ENCODE measurements at regions not wholly inside any gene's neighbourhood (a gene's known extent, or its start where the extent isn't known, plus 50 kb on each side); places are given as distances from the start of the nearest gene placed in this dataset.

DNA sequence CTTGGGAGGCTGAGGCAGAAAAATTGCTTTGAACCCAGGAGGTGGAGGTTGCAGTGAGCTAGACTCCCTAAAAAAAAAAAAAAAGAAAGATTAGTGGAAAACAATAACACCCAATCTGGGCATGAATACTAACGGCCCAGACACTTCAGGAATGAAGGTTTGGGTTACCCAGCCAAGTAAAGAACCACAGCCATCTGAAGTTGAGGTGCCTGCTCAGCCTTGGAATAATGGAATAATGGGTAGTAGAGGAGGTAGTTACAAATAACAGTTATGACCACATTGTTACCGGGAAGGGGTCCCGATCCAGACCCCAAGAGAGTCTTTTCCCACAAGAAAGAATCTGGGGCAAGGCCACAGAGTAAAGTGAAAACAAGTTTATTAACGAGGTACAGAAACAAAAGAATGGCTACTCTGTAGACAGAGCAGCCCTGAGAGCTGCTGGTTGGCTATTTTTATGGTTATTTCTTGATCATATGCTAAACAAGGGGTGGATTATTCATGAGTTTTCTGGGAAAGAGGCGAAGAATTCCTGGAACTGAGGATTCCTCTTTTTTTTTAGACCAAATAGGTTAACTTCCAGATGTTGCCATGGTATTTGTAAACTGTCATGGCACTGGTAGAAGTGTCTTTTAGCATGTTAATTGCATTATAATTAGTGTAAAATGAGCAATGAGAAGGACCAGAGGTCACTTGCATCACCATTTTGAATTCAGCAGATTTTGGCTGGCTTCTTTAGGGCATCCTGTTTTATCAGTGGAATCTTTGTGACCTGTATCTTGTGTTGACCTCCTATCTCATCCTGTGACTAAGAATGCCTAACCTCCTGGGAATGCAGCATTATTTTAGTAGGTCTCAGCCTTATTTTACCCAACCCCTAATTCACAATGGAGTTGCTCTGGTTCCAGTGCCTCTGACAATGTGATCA is 96.2 kb upstream of the HAAO start:
- DNase-seq, result no peak

DNA sequence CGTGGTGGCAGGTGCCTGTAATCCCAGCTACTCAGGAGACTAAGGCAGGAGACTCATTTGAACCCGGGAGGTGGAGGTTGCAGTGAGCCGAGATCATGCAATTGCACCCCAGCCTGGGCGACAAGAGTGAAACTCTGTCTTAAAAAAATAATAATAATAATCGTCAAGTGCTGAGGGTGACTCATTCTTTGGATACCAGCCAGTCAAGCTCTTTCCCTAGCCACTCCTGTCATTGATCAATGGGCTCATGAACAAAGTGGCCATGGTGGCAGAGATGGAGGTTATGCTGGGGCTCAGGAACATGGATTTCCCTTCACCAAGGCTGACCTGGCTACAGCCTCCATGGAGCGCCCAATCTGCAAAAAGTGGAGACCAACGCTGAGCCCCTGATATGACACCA is 94.5 kb upstream of the HAAO start:
- DNase-seq, result no peak

DNA sequence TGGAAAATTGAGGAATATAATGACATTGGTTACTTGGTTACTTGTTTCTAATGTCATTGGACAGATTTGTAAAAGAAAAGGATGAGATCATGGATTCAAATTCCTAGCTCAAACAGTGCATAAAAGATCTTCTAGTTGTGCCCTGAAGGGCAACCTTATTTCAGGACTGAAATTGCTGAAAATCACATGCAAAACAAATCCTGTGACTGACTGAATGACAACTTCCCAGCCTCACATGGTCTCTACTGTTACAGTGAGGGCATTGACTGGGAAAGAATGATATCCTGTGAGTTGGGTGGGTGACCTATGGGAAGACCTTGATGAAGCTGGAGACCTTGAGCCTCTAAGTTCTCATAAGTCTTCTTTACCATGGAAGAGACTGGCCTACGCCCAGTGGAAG is 90.4 kb upstream of the HAAO start:
- no peak for DNase-seq

DNA sequence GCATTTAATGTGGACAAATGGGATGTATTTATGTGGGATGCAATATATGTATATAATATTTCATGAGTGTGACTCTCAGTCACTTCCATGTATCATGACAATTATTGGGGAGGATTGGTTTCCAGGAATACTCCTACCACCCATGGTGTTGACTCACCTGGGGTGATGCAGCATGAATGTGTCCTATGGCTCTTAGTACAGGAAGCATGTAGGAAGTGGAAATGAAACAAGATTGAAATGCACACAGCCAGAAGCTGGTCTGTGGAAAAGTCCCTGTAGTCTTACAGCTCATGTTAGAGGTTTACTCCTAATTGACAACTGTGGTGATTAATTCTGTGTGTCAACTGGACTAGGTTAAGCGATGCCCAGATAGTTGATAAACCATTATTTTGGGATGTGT is 89.3 kb upstream of the HAAO start:
- no peak for DNase-seq

DNA sequence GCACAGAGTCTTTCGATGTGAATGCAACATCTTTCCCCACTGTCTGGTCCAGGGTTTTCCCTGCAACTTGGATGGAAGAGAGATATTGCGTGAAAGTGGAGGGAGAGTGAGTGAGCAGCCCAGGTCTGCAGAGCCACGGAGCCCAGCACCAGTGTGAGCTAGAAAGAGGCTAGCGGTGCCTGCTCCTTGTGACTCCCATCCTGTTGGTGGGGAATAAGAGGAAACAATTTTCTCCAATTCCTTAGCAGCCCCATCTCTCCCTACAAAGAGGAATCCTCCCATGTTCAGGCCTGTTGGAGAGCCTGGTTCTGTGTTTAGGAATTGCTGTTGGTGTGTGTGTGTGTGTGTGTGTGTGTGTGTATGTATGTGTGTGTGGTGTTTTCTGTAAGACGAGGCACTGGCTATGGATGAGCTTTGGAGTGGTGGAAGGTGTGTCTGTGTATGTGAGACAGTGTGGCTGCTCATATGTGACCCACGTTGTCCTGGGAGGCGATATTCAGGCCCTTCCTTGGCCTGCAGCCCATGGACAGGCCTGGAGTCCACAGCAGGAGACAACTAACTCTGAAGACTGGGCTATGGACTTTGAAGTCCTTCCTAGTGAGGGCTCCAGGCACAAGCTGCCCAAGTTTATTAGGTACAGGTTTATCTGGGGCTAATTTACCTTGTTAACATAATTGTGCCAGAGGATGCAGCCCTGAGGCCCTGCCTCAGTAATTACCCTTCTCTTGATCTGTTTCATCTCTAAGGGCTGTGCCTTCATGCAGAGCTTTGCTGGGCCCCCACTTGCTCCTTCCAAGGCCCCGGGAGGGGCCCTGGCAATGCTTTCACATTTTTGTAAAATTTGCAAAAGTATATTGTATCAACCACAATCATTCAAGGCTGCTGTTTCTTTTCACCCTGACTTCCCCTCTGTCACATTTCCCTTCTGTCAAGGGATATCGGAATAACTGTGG is 88.6 kb upstream of the HAAO start:
- no peak for DNase-seq

DNA sequence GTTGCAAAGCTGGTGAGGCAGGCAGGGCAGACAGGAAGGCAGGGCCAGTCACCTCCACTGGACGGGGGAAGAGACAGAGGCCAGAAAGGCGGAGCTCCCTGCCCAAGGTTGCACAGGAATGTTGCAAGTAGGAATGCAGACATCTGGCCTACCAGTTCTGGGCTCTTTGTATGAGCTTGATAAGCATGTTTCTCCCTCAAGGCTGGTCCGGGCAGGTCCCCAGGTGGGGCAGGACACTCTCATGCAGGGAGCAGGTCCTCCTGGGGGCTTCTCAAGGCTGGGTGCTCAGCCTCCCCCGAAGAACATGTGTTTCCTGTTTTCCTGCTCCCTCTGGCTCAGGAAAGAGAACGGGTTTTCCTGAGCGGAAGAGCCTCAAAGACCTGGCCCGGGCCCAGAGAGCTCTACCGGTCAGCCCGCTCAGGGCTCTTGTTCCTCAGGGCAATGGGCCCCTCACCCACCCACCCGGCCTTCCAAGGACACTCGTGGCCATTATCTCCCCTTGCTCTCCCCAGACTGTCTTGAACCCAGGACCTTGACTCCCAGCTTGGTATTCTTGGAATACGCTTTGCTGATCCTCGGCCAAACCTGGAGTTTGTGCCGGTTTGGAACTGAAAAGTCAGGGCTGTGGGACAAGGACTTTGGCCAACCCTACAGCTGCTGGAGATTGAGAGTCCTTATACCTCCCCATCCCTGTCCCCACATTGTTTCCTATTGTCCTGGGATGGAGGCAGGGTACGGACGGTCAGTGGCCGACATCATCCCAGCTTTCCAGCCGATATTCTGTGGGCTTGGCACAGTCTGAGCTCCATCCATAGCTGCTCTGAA is 87.7 kb upstream of the HAAO start:
- DNase-seq, result no peak

DNA sequence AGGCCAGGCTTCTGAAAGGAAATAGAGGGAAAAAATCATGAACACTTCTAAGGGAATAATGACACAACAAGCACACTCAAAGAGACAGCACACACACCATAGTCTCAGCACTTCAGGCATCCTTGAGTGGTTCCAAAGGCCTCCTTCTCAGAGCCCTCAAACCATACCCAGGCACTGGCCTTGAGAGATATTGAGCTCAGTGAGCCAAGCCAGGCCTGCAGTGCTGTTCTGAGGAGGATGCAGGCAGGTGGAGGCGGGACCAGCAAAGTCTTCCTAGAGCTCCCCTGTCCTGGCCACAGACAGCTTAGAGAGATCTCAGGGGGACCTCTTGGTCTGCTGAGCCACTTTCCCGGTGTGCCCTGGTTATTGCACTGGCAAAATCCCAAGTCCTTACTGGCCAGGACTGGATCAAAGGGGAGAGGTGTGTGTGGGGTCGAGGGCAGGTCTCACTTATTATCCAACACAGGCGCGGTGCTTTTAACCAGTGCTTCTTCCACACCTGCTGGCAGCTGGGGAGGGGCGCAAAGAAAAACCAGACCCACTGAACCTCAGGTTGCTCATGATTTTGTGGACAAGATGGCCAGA is 86.8 kb upstream of the HAAO start:
- no peak for DNase-seq

DNA sequence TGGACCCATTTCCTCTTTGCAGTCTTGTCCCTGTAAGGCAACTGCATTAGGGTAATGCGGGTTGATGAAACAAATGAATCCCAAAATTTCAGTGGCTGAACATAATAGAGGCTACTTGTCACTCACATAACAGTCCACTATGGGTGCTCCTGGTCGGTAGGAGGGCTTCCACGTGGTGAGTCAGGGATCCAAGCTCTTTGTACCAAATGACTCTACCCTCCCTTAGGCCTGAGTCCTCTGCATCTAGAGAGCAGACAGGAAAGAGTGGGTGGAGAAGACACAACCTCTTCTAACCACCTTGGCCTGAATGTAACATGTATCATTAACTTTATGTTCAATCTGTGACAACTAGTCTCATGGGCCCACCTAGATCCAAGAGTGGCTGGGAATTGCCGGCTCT is 86.2 kb upstream of the HAAO start:
- no peak for DNase-seq

DNA sequence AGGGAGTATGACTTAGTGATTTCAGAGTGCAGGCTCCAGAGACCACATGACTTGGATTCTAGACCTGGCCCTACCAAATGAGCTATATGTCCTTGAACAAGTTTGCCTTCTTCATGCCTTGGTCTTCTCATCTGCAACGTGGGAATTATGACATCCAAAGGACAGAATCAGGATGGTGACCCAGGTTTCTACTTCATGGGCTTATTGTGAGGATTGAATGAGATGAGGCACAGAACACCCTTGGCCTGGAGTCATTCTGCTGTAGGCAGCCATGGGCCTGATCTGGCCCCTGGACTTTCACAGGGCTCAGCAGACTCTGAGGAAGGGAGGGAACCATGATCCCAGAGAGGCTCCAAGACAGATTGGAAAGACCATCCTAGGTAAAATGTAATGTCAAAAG is 85.6 kb upstream of the HAAO start:
- DNase-seq, result no peak

DNA sequence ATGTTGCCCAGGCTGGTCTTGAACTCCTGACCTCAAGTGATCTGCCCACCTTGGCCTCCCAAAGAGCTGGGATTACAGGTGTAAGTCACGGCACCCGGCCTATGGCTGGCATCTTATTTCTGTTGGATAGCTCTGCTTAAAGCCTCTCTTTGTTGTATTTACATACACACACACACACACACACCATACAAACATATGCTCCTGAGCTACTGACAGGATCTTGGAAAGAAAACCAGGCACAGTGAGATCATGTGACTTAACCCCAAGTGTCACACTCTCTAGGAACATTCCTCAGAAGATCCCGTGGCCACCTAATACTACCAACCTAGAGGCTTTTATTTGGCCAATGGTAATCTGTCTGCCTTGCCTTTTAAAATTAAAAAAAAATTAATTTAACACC is 85.1 kb upstream of the HAAO start:
- no peak for DNase-seq

DNA sequence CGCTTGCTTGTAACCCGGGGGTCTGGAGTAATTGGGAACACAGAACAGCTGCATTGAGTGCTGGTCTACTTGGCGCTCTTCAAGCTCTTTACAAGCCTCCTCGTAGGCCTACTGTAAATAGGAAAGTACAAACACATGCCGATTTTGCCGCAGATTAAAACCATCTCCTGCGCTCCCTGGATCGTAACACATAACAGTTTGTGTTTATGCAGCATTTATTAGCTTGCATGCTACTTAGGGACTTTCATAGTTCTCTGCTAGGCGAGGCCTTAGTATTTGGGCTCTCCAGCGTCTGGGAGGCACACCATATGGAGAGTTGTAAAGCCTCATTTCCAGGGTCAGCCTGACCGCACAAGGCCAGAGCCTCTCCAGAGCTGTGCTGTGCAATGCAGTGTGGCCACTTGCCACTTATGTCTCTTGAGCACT is 84.0 kb upstream of the HAAO start:
- DNase-seq, result no peak

DNA sequence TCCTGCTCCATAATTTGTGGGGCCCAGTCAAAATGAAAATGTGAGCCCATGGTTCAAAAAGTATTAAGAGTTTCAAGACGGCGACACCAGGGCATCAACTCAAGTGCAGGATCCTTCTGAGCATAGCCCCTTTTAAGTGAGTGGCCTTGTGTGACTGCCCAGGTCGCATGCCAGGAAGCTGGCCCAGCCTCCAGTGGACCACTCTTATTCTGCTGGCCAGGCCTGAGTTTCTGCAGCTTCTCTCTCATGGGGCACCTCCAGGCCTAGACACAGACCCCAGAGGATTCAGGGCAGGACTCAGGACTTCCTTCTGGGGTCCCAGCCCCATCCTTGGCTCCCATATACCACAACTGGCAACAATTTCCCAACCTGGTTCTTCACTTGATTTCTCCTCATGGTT is 83.5 kb upstream of the HAAO start:
- no peak for DNase-seq

DNA sequence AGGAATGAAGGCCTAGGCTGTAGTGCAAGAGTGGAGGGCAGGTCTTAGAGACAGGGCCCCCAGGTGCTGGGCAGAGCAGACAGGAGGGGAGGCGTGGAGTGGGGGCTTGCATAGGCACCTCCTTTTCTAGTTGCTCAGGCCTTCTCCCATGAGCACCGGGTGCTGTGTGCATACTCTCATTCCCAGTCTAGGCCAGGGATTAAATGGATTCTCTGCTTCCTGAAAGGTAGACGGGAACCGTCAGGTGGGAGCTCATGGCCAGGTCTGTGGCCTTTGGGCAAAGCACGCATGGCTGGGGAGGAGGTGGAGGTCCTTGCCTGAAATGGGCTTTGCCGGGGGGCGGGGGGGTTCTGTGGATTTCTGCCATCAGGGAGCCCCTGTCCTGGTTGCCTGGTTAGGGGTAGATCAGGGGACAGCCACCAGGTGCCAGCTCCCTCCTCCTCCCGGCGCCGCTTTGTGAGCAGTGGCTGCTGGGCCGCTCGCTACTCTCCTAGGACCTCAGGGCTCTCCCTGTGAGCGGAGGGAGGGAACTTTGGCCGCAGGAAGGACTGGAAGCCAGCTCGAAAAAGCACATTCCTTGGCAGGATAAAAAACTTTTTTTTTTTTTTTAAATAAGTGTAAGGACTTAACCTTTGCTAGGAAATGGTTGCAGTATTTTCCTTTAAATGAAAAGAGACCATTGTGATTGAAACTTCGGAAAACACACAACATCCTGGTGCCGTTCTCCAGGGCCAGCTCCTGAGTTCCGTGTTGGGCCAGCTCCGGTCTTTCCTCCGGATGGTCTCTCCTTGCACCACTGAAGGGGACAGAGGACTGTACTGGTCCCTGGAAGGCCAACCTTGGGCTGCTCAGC is 82.8 kb upstream of the HAAO start:
- DNase-seq, result no peak

DNA sequence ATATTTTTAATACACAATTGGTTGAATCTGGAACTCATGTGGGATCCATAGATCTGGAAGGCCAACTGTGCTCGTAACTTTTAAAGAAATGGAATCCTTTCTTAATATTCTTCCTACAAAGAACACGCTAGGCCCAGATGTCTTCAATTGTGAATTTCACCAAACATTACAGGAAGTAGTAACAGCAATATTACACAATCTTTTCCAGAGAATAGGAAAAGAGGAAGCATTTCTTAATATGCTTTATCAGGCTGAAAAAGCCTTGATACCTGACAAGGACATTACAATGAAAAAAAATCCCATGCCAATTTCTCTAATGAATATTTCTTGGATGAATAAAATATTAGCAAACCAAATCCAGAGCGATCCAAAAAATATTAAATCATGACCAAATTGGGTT is 80.3 kb upstream of the HAAO start:
- DNase-seq, result no peak

DNA sequence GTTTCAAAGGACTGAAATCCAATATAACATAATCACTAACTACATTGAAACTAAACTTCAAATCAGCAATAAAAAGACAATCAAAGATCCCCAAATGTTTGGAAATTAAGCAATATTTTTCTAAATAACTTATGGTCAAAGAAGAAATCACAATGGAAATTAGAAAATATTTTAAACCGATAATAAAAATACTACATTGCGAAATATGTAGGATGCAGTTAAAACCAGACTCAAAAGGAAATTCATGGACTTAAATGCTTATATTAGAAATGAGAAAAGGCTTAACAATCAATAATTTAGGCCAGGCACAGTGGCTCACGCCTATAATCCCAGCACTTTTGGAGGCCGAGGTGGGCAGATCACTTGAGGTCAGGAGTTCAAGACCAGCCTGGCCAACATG is 79.0 kb upstream of the HAAO start:
- no peak for DNase-seq

DNA sequence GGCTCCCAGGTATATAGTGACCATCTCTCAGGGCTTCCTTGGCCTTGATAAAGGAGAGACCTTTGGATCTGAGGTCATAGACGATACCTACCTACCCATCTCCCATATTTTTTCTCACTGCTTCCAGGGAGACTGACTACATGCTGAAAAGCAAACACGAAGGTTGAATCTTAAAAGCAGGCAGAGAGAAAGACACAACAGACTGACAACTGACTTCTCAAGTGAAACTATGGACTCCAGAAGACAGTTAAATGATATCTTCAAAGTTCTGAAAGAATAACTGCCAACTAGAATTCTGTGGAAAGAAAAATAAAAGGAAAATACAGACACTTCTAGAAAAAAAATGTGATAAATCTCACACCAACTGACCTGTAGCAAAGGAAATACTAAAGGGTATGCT is 76.5 kb upstream of the HAAO start:
- DNase-seq, result no peak

DNA sequence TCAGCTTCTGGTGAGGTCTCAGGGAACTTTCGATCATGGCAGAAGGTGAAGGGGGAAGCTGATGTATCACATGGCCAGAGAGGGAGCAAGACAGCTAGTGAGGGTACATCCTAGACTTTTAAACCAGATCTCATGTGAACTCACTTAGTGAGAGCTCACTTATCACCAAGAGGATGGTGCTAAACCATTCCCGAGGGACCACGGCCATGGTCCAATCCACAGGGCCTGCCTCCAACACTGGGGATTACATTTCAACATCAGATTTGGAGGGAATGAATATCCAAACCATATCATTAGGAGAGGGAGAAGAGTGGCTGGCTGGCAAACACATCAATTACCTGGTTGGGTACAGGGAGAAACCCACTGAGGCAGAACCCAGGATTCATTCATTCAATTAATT is 75.7 kb upstream of the HAAO start:
- DNase-seq, result no peak

DNA sequence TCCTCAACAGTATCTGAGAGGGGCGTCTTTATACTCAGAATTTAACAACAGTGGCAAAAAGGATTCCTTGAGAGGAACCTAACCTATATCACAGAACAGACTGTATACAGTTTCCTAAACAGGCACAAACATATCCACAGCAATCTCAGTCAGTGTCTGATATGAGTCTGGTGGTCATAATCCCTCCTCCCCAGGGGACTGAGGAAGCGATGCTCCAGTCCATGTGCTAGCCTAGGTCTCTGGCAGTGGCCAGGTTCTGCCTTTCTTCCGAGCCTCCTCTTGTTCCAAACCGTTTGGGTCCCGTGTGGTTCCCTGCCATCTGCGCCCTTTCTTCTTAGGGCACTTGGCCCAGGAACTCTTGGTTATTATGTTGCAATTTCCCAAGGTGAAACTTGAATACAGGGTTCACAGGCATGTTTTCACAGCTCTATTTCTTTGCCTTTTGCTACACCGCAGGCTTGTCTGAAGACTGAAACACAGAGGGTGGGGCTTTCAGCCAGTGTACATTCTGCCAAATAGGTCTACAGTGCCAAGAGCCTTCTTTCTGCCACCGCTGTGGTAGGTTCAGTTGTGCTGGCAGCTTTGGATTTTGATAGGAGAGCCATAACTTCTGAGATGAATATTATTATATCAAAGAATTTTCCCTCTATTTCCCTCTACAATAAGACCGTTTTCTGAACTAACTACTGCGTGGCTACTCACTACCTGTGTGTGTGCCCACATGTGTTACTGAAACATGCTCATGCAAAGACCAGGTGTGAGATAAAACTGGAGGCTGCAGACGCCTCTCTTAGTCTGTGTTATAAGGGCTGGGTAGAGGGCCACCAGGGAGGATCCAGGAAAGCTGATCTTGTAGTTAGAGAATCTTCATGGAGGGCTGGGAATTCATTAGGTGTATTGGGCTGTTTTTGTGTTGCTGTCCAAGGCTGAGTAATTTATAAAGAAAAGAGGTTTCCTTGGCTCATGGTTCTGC is 75.0 kb upstream of the HAAO start:
- DNase-seq, result no peak

DNA sequence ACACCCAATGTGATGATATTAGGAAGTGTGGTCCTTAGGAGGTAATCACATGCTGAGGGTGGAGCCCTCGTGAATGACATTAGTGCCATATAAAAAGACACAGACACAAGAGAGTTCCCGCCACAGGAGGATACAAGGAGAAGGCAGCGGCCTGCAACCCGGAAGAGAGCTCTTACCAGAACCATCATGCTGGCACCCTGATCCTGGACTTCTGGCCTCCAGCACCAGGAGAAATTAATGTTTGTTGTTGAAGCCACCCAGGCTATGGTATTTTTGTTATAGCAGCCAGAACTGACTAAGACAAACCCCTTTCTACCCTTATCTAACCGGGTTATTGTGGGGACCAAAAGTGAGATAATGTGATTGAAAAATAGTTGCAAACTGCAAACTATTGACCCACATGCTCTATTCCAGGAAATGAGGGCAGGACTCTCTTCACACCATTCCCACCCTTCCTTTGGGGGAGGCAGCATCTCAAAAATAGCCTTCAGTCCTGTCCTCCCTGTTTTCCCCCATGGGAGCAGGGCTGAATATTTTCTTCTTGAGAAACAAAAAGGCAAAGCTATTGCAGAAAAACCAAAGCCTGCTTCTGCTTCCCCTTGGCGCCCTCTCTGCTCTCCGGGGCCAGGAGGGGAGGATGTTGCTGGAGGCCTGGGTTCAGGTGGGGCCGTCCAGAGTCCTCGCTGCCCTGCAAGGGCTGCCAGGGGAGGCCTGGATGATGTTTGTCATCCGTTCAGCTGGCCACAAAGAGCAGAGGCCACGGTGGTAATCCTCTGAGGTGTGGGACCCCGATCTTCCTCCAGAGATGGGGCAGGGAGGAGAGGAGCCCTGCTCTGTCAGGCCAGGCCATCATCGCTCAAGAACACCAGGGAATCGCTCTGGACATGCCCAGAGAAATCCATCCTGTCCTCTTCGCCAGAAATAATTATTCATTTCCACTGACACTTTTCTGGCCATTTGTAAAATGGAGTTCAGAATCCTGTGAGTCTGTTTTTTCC is 73.8 kb upstream of the HAAO start:
- no peak for DNase-seq
